LHCN-M2 (cell line): ENCODE measurements at regions not wholly inside any gene's neighbourhood (a gene's known extent, or its start where the extent isn't known, plus 50 kb on each side); places are given as distances from the start of the nearest gene placed in this dataset.
"Not testable (repeated sequence)": the region's sequence is repeated elsewhere in the genome, so short reads cannot be mapped to it uniquely, and the experiment has no call there.

Source experiments
- DNase-seq: peaks from one replicate; pipeline ENCODE4 v3.0.0-alpha.2; 2012; ENCODE audit warnings: low read depth

DNA sequence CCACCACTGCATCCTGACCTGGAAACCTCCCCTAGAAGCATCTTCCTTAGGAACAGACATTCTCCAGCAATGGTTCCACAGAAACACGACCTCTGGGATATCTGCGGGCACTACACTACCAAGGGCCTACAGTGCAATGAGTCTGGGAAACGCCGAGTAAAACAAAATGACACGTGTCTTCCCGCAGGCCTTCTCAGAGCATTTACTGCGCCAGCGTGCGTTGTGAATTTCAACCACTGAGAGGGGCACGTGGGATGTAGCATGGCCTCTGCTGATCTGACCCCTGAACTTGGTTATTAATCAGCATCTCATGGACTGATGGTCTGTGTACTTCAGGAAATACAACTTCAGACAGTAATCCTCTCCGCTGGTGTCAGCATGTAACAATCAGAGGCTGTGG lies 173.0 kb downstream of the C16orf95 start:
- DNase-seq, result no peak

DNA sequence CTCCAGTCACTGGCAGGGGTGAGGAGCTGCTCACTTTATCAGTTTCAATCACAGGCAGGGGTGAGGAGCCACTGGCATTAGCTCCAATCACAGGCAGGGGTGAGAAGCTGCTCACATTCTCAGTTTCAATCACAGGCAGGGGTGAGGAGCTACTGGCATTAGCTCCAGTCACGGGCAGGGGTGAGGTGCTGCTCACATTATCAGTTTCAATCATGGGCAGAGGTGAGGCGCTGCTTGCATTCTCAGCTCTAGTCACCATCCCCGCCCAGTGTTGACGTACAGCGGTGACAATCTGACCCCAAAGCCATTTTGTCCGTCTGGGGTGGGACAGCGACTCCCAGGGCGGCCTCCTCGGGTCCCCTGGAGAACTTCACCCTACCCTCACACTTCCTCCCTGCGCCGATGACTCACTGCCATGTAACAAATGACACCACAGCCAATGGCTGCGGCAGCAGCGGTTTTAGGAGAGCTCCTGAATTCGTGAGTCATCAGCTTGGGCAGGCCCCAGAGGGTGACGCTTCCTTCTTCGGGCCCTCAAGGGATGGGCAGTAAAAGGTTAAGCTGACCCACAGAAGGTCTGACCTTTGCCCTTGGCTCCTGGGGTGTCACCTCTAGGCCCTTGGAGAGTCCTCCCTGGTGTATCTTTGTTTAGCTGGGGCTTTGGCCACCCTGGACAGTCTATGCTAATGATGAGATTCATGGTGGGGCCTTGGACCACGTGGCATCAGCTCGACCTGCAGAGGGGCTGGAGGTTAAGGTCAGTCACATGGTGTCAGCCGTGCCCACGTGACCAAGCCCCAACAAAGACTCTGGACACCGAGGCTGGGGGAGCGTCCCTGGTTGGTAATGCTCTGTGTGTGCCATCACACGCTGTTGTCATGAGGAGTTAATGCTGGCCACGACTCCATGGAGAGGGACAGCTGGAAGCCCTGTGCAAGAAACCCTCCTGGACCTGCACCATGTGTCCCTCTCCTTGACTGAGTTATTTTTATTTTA lies 171.7 kb downstream of the C16orf95 start:
- peak; percentile 8 for DNase-seq

DNA sequence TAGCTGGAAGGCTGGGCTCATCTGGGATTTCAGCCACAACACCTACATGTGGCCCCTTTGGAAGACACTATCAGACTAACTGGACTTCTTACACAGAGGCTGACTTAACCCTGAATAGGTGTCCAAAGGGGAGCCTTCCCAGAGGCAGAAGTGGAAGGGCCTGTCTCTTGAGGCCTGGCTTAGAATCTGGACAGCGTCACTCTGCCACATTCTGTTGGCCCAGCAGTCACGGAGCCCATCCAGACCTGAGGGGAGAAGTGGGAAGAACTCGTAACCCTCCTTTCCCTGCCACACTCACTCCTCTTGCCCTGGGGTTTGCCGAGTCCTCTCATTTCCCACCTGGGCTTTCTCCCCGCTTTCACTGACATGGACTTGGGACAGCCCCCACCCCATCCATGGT lies 170.5 kb downstream of the C16orf95 start:
- no peak for DNase-seq

DNA sequence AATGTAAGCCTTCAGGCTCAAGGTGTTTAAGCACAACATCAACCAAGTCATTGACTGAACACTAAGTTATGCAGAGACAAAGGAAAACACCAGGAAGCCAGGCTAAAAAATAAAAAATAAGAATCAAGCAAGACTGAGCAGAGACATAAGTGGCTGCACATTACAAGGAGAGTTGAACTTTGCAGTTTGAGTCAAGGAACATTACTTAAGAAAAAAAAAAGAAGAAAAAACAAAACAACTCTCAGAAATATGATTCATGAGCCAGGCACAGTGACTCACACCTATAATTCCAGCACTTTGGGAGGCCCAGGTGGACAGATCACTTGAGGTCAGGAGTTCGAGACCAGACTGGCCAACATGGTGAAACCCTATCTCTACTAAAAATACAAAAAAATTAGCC lies 168.1 kb downstream of the C16orf95 start:
- DNase-seq, result peak; percentile 24

DNA sequence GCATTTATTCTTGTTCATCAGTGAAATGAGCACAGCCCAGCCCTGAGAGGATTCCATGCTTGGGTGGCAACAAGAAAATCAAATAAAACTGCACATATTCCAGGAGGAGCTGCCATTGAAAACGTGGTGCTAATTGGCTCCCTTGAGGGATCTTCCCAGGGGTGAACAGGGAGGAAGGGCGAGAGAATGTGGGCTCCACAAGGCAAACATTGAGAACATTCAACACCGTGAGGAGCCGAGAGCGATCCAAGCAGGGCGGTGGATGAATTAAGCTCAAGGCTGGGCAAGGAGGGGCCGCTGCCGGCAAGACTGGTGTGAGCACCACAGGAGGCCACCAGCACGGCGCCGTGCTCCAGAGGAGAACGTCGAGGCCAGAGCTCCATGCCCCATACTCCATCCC lies 166.9 kb downstream of the C16orf95 start:
- no peak for DNase-seq

DNA sequence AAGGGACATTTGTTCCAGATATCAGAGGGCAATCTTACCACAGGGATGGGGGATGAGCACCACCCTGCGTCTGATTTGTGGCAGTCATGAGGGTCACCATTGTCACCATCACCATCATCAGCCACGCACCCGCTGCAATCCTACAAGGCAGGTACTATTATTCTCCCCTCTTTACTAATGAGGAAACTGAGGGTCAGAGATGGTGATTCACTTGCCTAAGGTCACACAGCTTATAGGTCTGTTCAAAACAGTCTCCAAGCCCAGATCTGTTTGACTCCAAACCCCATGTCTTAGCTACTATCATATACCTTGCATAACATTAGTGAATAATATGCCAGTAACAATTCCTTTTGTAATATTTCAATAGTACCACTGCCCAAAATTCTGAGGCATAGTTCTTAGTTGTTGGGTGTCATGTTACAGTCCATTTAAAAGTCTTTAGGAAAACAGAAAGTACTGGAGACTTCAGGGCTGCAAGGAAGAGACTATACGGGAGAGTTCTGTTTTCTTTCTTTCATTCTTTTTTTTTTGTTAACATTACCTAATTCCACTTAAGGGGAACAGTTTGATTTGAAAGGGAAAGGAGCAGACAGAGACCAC lies 166.4 kb downstream of the C16orf95 start:
- DNase-seq, result no peak

DNA sequence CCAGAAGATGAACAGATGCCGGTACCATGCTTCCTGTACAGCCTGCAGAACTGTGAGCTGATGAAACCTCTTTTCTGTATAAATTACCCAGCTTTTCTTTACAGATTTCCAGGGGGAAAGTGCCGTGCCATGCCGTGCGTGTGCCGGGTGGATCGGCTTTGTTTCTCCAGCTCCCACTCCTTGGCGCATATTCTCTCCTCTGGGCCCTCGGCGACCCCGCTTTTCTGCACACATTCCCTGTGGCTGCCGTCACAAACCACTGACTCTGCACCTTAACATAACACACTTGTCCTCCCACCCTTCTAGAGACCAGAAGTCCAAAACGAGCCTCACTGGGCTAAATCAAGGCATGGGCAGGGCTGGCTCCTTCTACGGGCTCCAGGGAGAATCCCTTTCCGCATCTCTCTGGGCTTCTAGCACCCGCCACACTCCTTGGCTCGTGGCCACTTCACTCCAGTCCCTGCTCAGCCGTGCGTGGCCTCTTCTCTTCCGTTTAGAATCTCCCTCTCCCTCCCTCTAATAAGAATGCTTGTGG lies 164.9 kb downstream of the C16orf95 start:
- DNase-seq, result no peak

DNA sequence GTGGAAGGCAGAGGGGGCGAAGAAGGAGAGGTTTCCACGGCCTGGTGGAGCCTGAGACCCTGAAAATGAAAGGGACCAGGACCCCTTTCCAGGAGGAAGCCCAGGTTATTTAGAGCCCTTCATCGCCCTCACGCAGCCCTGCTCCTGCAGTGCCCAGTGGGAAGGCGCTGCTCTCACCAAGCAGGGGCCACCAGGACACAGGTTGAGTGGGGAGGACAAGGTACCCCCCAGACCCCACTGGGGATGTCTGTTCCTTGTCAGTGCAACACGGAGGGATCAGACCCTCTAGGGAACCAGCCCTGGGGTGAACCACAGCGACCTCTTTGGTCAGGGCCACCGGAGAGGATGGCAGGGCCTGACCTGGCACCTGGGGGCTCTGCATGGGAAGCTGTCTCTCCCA lies 163.9 kb downstream of the C16orf95 start:
- no peak for DNase-seq

DNA sequence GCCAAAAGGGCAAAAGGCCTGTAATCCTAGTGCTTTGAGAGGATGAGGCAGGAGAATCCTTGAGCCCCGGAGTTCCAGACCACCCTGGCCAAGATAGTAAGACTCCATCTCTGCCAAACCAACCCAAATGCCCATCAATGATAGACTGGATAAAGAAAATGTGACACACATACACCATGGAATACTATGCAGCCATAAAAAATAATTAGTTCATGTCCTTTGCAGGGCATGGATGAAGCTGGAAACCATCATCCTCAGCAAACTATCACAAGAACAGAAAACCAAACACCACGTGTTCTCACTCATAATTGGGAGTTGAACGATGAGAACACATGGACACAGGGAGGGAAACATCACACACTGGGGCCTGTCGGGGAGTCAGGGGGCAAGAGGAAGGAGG lies 161.9 kb downstream of the C16orf95 start:
- not testable (repeated sequence) for DNase-seq

DNA sequence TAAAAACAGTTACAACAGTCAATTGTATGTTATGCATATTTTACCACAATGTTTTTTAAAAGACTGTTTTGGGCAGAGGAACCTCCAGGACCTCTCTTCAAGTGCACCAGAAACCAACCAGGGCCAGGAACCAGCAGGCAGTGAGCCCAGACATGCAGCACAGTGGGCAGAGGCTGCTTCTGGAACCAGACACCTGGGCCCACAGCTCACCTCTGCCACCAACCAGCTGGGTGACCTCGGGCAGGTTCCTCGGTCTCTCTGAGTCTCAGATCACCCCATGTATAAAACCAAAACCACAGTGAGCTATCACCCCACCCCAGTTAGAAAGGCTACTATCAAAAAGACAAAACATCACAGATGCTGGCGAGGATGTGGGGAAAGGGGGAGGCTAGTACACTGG lies 161.0 kb downstream of the C16orf95 start:
- DNase-seq, result no peak

DNA sequence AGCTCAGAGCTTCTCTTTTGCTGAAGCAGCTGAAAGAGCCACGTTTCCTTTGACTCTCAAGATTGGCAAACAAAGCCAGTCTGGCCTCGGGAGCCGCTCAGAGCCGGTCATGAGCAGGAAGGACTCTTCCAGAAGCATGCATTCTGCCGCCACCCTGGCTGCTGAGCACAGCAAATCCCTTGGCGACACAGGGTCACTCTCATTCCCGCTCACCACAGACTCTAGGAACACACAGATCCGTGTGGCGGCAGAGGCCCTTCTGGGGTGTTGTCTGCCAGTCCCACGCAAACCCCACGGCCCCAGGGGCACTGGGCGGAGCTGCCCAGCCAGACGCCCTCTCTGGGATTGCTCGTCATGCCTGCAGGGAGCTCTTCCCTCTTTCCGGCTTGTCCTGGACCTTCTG lies 157.0 kb downstream of the C16orf95 start:
- no peak for DNase-seq

DNA sequence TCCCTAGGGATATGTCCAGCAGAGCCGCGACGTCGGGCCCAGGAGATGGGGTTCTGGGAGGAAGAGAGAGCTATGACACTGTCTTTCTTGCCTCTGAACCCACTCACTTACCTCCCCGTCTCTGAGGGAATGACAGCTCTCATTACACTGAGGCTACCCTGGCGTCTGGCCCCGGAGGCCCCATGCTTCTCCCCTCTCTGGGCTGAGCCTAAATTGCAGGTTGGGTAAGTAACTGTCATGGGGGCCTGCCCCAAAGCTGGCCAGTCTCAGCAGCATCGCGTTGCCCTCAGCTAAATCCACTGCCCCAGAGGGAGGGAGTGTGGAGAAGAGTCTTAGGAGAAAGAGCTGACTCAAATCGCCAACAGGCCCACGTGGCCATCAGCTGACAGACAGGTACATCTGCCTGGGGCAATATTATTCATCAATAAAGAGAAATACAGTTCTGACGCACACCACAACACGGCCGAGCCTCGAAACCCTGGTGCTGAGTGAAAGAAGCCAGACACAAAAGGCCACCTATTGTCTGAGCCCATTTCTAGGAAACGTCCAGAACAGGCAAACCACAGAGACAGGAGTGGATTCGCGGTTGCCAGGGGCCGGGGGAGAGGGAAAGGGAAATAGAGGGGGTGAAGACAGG lies 156.4 kb downstream of the C16orf95 start:
- DNase-seq, result no peak

DNA sequence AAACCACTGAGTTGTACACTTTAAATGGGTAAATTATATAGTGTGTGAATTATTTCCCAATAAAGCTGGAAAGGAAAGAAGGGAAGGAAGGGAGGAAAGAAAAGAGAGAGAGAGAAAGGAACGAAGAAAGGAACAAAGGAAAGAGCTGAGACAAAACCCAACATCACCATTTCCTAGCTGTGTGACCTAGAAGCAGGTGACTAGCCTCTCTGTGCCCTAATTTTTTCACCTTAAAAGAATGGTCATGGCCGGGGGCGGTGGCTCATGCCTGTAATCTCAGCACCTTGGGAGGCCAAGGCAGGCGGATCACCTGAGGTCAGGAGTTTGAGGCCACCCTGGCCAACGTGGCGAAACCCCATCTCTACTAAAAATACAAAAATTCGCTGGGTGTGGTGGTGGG lies 155.8 kb downstream of the C16orf95 start:
- DNase-seq, result not testable (repeated sequence)

DNA sequence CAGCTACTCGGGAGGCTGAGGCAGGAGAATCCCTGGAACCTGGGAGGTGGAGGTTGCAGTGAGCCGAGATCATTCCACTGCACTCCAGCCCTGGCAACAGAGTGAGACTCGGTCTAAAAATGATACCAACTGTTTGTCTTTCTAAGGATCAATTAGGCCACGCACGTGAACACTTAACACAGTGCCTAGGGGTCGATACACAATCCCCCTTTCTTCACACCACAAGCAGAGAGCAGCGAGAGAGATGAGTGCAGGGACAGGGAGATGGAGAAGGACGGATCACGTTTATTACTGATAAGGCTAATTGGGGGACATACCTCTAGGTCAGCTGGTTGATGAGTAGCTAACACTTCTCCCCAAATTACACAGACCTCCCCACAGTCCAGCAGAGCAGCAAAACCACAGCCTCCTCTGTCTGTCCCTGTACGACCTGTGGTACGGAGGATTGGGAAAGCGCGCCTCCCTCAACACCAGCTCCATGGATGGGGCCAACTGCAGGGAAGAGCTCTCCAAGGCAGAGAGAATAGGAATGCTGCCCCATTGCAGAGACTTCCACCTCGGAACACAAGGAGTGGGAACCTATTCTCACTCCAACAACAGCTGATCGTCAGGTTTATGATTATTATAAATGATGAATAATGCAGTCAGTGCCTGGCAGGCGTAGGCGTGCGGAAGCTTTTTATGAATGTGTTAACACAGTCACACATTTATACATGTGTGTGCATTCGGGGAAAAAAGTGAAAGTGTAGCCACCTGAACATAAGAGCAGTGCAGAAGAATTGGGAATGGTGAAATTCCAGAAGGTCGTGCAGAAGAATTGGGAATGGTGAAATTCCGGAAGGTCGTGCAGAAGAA lies 155.1 kb downstream of the C16orf95 start:
- no peak for DNase-seq

DNA sequence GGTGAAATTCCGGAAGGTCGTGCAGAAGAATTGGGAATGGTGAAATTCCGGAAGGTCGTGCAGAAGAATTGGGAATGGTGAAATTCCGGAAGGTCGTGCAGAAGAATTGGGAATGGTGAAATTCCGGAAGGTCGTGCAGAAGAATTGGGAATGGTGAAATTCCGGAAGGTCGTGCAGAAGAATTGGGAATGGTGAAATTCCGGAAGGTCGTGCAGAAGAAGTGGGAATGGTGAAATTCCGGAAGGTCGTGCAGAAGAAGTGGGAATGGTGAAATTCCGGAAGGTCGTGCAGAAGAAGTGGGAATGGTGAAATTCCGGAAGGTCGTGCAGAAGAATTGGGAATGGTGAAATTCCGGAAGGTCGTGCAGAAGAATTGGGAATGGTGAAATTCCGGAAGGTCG lies 154.4 kb downstream of the C16orf95 start:
- not testable (repeated sequence) for DNase-seq

DNA sequence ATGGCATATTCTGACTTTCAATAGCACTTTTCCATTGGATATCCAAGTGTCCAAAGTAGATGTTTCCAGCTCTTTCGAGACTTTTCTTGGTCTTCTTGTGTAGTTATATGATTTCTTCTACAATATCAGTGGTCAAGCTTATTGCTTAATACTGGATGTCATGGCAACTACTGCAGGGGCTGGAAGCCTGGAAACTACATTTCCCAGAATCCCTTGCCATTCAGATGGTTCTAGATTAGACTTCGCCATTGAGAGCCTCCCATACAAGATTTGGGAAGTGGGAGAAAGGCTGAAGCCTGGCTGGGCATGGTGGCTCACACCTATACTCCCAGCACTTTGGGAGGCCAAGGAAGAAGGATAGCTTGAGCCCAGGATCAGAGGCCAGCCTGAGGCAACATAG lies 153.6 kb downstream of the C16orf95 start:
- DNase-seq, result no peak

DNA sequence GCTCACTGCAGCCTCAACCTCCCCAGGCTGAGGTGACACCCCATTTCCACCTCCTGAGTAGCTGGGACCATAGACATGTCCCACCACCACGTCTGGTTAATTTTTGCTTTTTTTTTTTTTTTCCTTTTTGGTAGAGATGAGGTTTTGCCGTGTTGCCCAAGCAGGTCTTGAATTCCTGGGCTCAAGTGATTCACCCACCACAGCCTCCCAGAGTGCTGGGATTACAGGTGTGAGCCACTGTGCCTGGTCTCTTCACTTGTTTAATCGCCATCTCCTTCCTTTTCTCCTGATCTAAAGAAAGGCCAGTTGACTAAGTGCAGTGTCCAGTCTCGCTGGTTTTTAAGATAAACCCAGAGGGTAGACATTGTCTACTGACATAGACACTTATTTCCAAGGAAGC lies 152.0 kb downstream of the C16orf95 start:
- no peak for DNase-seq

DNA sequence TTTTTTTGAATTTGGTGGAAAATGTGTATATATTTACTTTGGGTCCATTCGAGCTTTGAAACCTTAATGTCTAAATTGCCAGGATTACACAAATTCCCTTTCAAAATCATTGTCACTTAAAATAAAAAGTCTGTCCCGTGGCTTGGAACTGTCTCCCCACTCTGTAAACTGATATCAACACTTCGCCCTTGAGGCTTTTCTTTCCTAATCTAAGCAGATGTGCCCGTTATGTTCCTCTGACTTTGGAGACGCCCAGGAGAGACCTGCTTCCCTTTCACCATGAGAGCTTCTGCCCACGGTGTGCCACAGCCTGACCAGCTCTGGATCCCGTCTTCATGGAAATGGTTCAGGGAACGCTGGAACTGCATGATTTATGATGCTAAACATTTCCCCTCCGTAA lies 151.3 kb downstream of the C16orf95 start:
- DNase-seq, result no peak

DNA sequence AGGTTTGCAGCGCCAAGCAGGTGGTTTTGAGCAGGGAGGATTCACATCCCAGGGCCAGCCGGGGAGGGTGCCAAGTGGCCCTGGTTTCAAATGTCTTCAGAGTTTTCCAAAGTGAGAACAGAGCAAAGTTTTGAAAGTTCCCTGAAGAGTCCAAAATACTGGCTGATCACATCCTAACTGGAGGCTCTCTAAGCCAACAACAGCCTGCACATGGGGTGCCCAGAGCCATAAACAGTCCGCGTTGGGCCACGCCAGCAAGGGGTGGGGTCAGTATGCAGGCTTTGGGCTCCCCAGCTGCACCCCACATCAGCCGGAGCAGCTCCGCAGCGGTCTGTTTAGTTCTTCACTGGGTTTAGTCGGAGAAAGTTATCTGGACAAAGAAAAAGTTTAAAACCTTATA lies 150.9 kb downstream of the C16orf95 start:
- no peak for DNase-seq

DNA sequence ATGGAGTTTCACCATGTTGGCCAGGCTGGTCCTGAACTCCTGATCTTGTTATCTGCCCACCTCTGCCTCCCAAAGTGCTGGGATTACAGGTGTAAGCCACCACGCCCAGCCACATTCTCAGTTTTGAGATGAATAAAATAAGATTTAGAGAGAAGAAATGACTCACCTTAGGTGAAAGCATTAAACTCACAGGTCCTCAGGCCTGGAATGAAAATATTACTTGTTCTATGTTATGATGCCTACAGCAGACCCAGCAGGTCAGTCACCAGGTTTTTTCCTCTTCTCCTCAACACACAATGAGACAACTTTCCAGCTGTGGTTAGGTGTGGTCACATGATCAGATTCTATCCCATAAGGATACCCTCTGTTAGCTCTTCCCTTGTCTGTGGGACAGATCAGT lies 150.3 kb downstream of the C16orf95 start:
- no peak for DNase-seq

DNA sequence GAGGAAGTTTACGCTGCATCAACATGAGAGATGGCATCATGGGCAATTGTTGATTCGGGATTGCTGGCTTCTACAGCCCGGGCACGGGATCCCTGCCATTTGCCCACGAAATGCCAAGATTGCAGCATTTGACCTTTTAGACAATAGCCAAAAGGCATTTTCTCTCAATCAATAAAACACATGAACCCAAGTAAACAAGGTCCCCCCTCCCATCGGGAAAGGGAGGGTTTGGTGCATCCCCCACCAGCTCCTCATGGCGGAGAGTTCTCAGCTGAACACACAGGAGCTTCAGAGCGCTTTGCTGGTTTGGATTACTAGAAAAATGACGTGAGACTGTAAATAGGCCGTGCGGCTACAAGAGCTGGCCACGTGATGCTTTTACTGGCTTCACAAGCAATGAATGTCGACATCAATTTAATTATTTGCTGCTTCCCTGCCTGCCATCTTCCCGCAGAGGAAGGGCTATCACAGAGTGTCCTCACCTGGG lies 147.6 kb downstream of the C16orf95 start:
- no peak for DNase-seq
